GM12878 (cell line): ENCODE measurements at regions not wholly inside any gene's neighbourhood (a gene's known extent, or its start where the extent isn't known, plus 50 kb on each side); places are given as distances from the start of the nearest gene placed in this dataset.

Experiments used
- ATAC-seq: fragments of 200-7000 bp; cut with Tn5 transposase; 3 replicates; pipeline ENCODE4 v1.9.1; 2020; ENCODE audit warnings: mild to moderate bottlenecking, moderate library complexity
- BruUV-seq: library from RNA; stranded (reverse); fragments of 400-500 nt; replicated peaks from 2 replicates; lab custom pipeline; 2021; lab: Mats Ljungman, UMichigan
- CTCF ChIA-PET: fragments of 300-600 bp; sonication (Branson Sonifier 250); formaldehyde crosslinking; extraction: SDS; loops from one replicate; lab custom pipeline; 2021; ENCODE audit warnings: inconsistent platforms; lab: Yijun Ruan, JAX
- POLR2A ChIA-PET: fragments of 350-600 bp; formaldehyde crosslinking; extraction: SDS; loops from one replicate; lab custom pipeline; 2021; ENCODE audit warnings: inconsistent platforms; lab: Charles Lee
- RAD21 ChIA-PET: fragments of 300-600 bp; sonication (Branson Sonifier 250); formaldehyde crosslinking; loops from one replicate; lab custom pipeline; 2023; ENCODE audit warnings: antibody characterized with exemption; ENCODE audit not compliant: unreplicated experiment; lab: Charles Lee
- SMC1A ChIA-PET: fragments of 300-600 bp; sonication (Branson Sonifier 250); formaldehyde crosslinking; loops from one replicate; lab custom pipeline; 2023; ENCODE audit not compliant: unreplicated experiment, uncharacterized antibody; lab: Charles Lee
- DNase-seq: peaks from one replicate; pipeline ENCODE4 v3.0.0-alpha.2; 2011; ENCODE audit warnings: low read depth, low spot score
- FAIRE-seq: peaks from 3 replicates; lab custom pipeline; 2011; peaks lifted over from hg19 to GRCh38; lab: Jason Lieb, UNC
- H2AFZ ChIP-seq: 2 replicates; pipeline ENCODE4 v1.6.0; 2011; ENCODE audit warnings: low read depth, low read length, control low read depth; ENCODE audit not compliant: control insufficient read depth
- H3K27ac ChIP-seq: 2 replicates; pipeline ENCODE4 v1.5.1; 2011; ENCODE audit warnings: control low read depth; ENCODE audit not compliant: control insufficient read depth, insufficient read depth
- H3K27me3 ChIP-seq, 2 experiments: replicated peaks in 1 of 2; 2 replicates each; pipeline versions ENCODE4 v1.6.0 to v1.6.1; 2011; ENCODE audit warnings: low read length in 1 of 2; ENCODE audit not compliant: control insufficient read depth in 2 of 2, insufficient read depth in 2 of 2
- H3K36me3 ChIP-seq, 2 experiments: 2 replicates each; pipeline ENCODE4 v1.5.1; 2011; ENCODE audit warnings: low read length in 1 of 2; ENCODE audit not compliant: control insufficient read depth in 2 of 2, insufficient read depth in 2 of 2
- H3K4me1 ChIP-seq: 2 replicates; pipeline ENCODE4 v1.6.1; 2011; ENCODE audit warnings: mild to moderate bottlenecking, low read length, moderate library complexity, mixed read lengths; ENCODE audit not compliant: control insufficient read depth, insufficient read depth
- H3K4me2 ChIP-seq: 2 replicates; pipeline ENCODE4 v1.6.0; 2011; ENCODE audit warnings: control low read depth; ENCODE audit not compliant: control insufficient read depth, insufficient read depth
- H3K4me3 ChIP-seq: fragments of 200-600 bp; sonication (generic); 2 replicates; pipeline ENCODE4 v1.5.1; 2016
- H3K79me2 ChIP-seq: 2 replicates; pipeline ENCODE4 v1.6.0; 2011; ENCODE audit warnings: low read length; ENCODE audit not compliant: control insufficient read depth, insufficient read depth
- H3K9ac ChIP-seq: 2 replicates; pipeline ENCODE4 v1.8.0; 2011; ENCODE audit warnings: low read length, control low read depth, mixed read lengths; ENCODE audit not compliant: control insufficient read depth, insufficient read depth
- H3K9me3 ChIP-seq: replicated peaks from 3 replicates; pipeline ENCODE4 v1.5.1; 2011; ENCODE audit warnings: mild to moderate bottlenecking, low read length; ENCODE audit not compliant: control insufficient read depth, insufficient read depth
- H4K20me1 ChIP-seq: 2 replicates; pipeline ENCODE4 v1.6.0; 2011; ENCODE audit not compliant: control insufficient read depth, insufficient read depth
- BMI1 ChIP-seq: fragments of 450-650 bp; IDR thresholded peaks from 2 replicates; pipeline ENCODE4 v1.6.1; 2016; ENCODE audit warnings: mild to moderate bottlenecking, moderate library complexity, borderline replicate concordance
- E2F8 ChIP-seq: fragments of 450-650 bp; IDR thresholded peaks from 2 replicates; pipeline ENCODE4 v1.6.1; 2018; ENCODE audit warnings: mild to moderate bottlenecking, low read depth, moderate library complexity; ENCODE audit not compliant: partially characterized antibody
- HDAC2 ChIP-seq: fragments of 200-600 bp; sonication (generic); IDR thresholded peaks from 2 replicates; pipeline ENCODE4 v1.6.1; 2017
- IRF4 ChIP-seq: IDR thresholded peaks from 2 replicates; pipeline ENCODE4 v1.6.1; 2011; ENCODE audit warnings: low read depth, low read length
- MEF2A ChIP-seq: IDR thresholded peaks from 2 replicates; pipeline ENCODE4 v1.6.1; 2011; ENCODE audit warnings: low read depth, mild to moderate bottlenecking, low read length, moderate library complexity; ENCODE audit not compliant: insufficient read depth
- PAX5 ChIP-seq: IDR thresholded peaks from 2 replicates; pipeline ENCODE4 v1.6.1; 2011; ENCODE audit warnings: low read depth, low read length, borderline replicate concordance
- PAX8 ChIP-seq: fragments of 450-650 bp; IDR thresholded peaks from 2 replicates; pipeline ENCODE4 v1.6.1; 2017; ENCODE audit warnings: mild to moderate bottlenecking, moderate library complexity
- RB1 ChIP-seq: fragments of 450-650 bp; formaldehyde crosslinking; IDR thresholded peaks from 2 replicates; pipeline ENCODE4 v1.6.1; 2017; ENCODE audit warnings: mild to moderate bottlenecking, borderline replicate concordance
- RBBP5 ChIP-seq: fragments of 200-600 bp; sonication (generic); conservative IDR thresholded peaks from 2 replicates; pipeline ENCODE4 v1.6.1; 2016
- RFX5 ChIP-seq: IDR thresholded peaks from 2 replicates; pipeline ENCODE4 v1.6.1; 2011; ENCODE audit warnings: low read depth, low read length, improper control_type of control experiment
- ZBTB4 ChIP-seq: fragments of 450-650 bp; formaldehyde crosslinking; IDR thresholded peaks from 2 replicates; pipeline ENCODE4 v1.4.0; 2022; ENCODE audit warnings: mild to moderate bottlenecking, moderate library complexity
- ZNF274 ChIP-seq: IDR thresholded peaks from one replicate; pipeline ENCODE4 v1.8.0; 2011; ENCODE audit not compliant: insufficient read length, insufficient read depth
- WGBS: methylation state at CpG from one replicate; pipeline ENCODE4 v1.1.6; 2016; ENCODE audit warnings: low lambda C conversion rate; ENCODE audit not compliant: insufficient replicate concordance, insufficient coverage; ENCODE audit errors: missing lambda C conversion rate; 5-methylcytosine and 5-hydroxymethylcytosine counted together
- in situ Hi-C: fragments of 300-500 bp; cut with MboI; formaldehyde crosslinking; loops from 9 replicates; pipeline ENCODE4 v1.14.3; 2018; ENCODE audit warnings: mixed read lengths
- intact Hi-C: fragments of 100-400 bp; cut with micrococcal nuclease; formaldehyde crosslinking; loops from one replicate; pipeline ENCODE4 v1.14.2; 2022; ENCODE audit not compliant: unreplicated experiment

- ChIA-PET RAD21 (no interaction called here), SMC1A (interaction anchor here (1.3 kb wide), 1 partner anchor 12 kb away, joined by 3 read pairs; no protein-coding TSS in a partner anchor), POLR2A (no interaction called here), CTCF (interaction anchor here (0.7 kb wide), 1 partner anchor 410 kb away, joined by 4 read pairs; no protein-coding TSS in a partner anchor)
- no peaks in the 10 kb centered on the region for H3K27me3 ChIP-seq
- no peak overlapping the region for H3K27ac ChIP-seq
- WGBS = 25% methylated on average over 8 of the region's 8 CpGs
- H3K9ac ChIP-seq = no peak overlapping the region
- in situ Hi-C loops = no loop called here
- FAIRE-seq = no peak
- no peak overlapping the region for H2AFZ ChIP-seq
- ATAC-seq = no peak
- BruUV-seq = no TSS peak
- H3K4me3 ChIP-seq = no peak overlapping the region
- H4K20me1 ChIP-seq = no peaks in the 10 kb centered on the region
- no peak for DNase-seq
- H3K9me3 ChIP-seq = no peaks in the 10 kb centered on the region
- intact Hi-C loops = no loop called here
- H3K4me1 ChIP-seq = no peaks in the 10 kb centered on the region
- TF ChIP-seq PAX8 = no peak
- TF ChIP-seq ZNF274 = no peak
- H3K36me3 ChIP-seq = no peaks in the 10 kb centered on the region
- no peaks in the 10 kb centered on the region for H3K79me2 ChIP-seq
- no peak overlapping the region for H3K4me2 ChIP-seq
Measured at GRCh38 chr3:72460205-72461174, 387.8 kb downstream of the SHQ1 start.

GRCh38 chr3:72459588-72459987, 388.7 kb downstream of the SHQ1 start:
- CTCF ChIA-PET = no interaction called here
- intact Hi-C loops = no loop called here
- TF ChIP-seq IRF4 = no peak
- TF ChIP-seq HDAC2 = no peak
- no peak for TF ChIP-seq RFX5
- TF ChIP-seq RBBP5 = no peak
- TF ChIP-seq MEF2A = no peak
- no peak for TF ChIP-seq PAX5
- TF ChIP-seq RB1 = no peak
- no peak for TF ChIP-seq ZBTB4 (CRISPR knock-in tag)
- no peak for TF ChIP-seq E2F8
- no peak for TF ChIP-seq BMI1

More at GRCh38 chr3:72459588-72459987, 388.7 kb downstream of the SHQ1 start:
- Histone ChIP-seq H3K79me2 (no peaks in the 10 kb centered on the region), H3K4me1 (no peaks in the 10 kb centered on the region), H3K36me3 (no peaks in the 10 kb centered on the region), H3K9me3 (no peaks in the 10 kb centered on the region; the same call in 2 of the 3 replicates), H3K4me3 (no peak overlapping the region), H3K27me3 (no peaks in the 10 kb centered on the region), H2AFZ (no peak overlapping the region), H3K4me2 (no peak overlapping the region), H4K20me1 (no peaks in the 10 kb centered on the region), H3K9ac (no peak overlapping the region), H3K27ac (no peak overlapping the region)
- FAIRE-seq (no peak), ATAC-seq (no peak), DNase-seq (no peak)
- POLR2A ChIA-PET = no interaction called here
- BruUV-seq = no TSS peak
- SMC1A ChIA-PET = interaction anchor here (1.3 kb wide), 1 partner anchor 13 kb away, joined by 3 read pairs; no protein-coding TSS in a partner anchor
- RAD21 ChIA-PET = no interaction called here
- in situ Hi-C loops = no loop called here
